Naive B cell (primary cell): ENCODE measurements at regions not wholly inside any gene's neighbourhood (a gene's known extent, or its start where the extent isn't known, plus 50 kb on each side); places are given as distances from the start of the nearest gene placed in this dataset.
"Not testable (repeated sequence)": the region's sequence is repeated elsewhere in the genome, so short reads cannot be mapped to it uniquely, and the experiment has no call there.

Experiments used
- ATAC-seq, 2 donors: fragments of 150-1000 bp; cut with Tn5 transposase; 2 replicates each; pipeline ENCODE4 v1.10.0; 2021; ENCODE audit warnings: low read depth in 2 of 2, mild to moderate bottlenecking in 2 of 2, moderate library complexity in 2 of 2
- DNase-seq: peaks from one replicate; pipeline ENCODE4 v3.0.0; 2022
- H3K27ac Mint-ChIP-seq, 6 donors: one replicate each; pipeline ENCODE4 v1.8.0; 2020 to 2022; ENCODE audit warnings: mild to moderate bottlenecking in 6 of 6, mixed read lengths in 6 of 6, moderate library complexity in 5 of 6, inconsistent platforms in 2 of 6
- H3K27me3 Mint-ChIP-seq, 3 donors: one replicate each; pipeline ENCODE4 v1.8.0; 2021 to 2022; ENCODE audit warnings: mixed read lengths in 3 of 3, mild to moderate bottlenecking in 1 of 3
- H3K36me3 Mint-ChIP-seq, 2 donors: one replicate each; pipeline ENCODE4 v1.8.0; 2020 to 2022; ENCODE audit warnings: mixed read lengths in 2 of 2, inconsistent platforms in 1 of 2, mild to moderate bottlenecking in 1 of 2
- H3K4me1 Mint-ChIP-seq, 3 donors: one replicate each; pipeline ENCODE4 v1.8.0; 2020 to 2022; ENCODE audit warnings: mixed read lengths in 3 of 3, inconsistent platforms in 1 of 3, mild to moderate bottlenecking in 1 of 3, moderate library complexity in 1 of 3
- H3K4me3 Mint-ChIP-seq, 8 donors: one replicate each; pipeline ENCODE4 v1.8.0; 2020 to 2022; ENCODE audit warnings: mild to moderate bottlenecking in 8 of 8, mixed read lengths in 8 of 8, moderate library complexity in 8 of 8, inconsistent platforms in 2 of 8
- H3K9me3 Mint-ChIP-seq, 7 donors: one replicate each; pipeline ENCODE4 v1.8.0; 2020 to 2022; ENCODE audit warnings: mixed read lengths in 7 of 7, mild to moderate bottlenecking in 5 of 7, inconsistent platforms in 2 of 7, moderate library complexity in 1 of 7

DNA sequence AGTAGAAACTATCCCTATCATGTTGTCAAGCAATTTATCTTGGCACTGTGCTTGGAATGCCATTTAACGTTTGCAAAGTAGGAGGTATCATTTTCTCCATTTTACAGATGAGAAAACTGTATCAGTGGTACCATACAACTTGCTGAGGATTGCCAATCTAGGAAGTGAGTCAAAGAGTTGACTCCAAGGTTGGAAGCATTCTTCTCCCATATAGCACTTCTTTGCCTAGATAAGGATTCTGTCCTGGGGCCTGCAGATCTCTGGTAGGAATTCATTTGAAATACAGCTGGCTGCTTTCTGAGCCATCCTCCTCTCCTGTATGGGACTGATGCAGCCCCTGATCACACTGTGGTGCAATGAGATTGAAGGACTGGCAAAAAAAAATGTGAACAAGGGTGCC, 170.2 kb downstream of the ALDH1A2 start:
- ATAC-seq: no peak
- H3K4me1 Mint-ChIP-seq: no peaks in the 10 kb centered on the region
- H3K9me3 Mint-ChIP-seq: peaks cover 0 to 10% (median 0%) of the 10 kb centered on the region in 7 donors
- peaks cover 20 to 32% (median 25%) of the 10 kb centered on the region in 3 donors for H3K27me3 Mint-ChIP-seq
- peak overlapping the region in 1 of 8 donors; percentile 48 for H3K4me3 Mint-ChIP-seq
- no peaks in the 10 kb centered on the region for H3K36me3 Mint-ChIP-seq
- no peak for DNase-seq
- H3K27ac Mint-ChIP-seq: no peak overlapping the region

- no peaks in the 10 kb centered on the region for H3K36me3 Mint-ChIP-seq
- H3K4me3 Mint-ChIP-seq: no peak overlapping the region
- DNase-seq: no peak
- H3K4me1 Mint-ChIP-seq: no peaks in the 10 kb centered on the region
- no peak overlapping the region for H3K27ac Mint-ChIP-seq
- ATAC-seq: no peak
- H3K27me3 Mint-ChIP-seq: peaks cover 12 to 24% (median 16%) of the 10 kb centered on the region in 3 donors
- H3K9me3 Mint-ChIP-seq: peaks cover 0 to 10% (median 0%) of the 10 kb centered on the region in 7 donors
These were observed 169.4 kb downstream of the ALDH1A2 start for GRCh38 chr15:57896114-57896513.

- not testable (repeated sequence) for ATAC-seq, H3K27ac Mint-ChIP-seq, H3K4me1 Mint-ChIP-seq, DNase-seq, H3K4me3 Mint-ChIP-seq, H3K9me3 Mint-ChIP-seq, H3K36me3 Mint-ChIP-seq
- peaks cover 12 to 30% (median 15%) of the 10 kb centered on the region in 3 donors for H3K27me3 Mint-ChIP-seq
These were observed 168.6 kb downstream of the ALDH1A2 start for GRCh38 chr15:57896899-57897298.

GRCh38 chr15:57897870-57898269, 167.6 kb downstream of the ALDH1A2 start:
- no peak for ATAC-seq
- Mint-ChIP-seq H3K4me3 (no peak overlapping the region), H3K4me1 (no peaks in the 10 kb centered on the region), H3K36me3 (no peaks in the 10 kb centered on the region), H3K27ac (no peak overlapping the region), H3K9me3 (peaks cover 0 to 2% (median 0%) of the 10 kb centered on the region in 7 donors), H3K27me3 (peaks cover 8 to 33% (median 15%) of the 10 kb centered on the region in 3 donors)
- DNase-seq: no peak

DNA sequence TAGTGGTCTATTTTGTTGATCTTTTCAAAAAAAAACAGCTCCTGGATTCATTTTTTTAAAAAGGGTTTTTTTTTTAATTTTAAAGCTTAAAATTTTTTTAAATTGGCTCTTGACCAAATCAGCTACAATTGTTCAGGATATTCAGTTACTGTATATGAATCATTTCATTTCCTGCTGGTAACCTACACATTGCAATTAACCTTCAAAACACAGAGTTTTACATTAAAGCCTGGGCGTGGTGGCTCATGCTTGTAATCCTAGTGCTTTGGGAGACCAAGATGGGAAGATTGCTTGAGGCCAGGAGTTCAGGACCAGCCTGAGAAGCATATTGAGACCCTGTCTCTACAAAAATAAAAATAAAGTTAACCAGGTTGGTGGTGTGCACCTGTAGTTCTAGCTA, 163.4 kb downstream of the ALDH1A2 start:
- DNase-seq: no peak
- no peak for ATAC-seq
- Mint-ChIP-seq H3K4me3 (no peak overlapping the region), H3K9me3 (peaks cover 0 to 8% (median 2%) of the 10 kb centered on the region in 7 donors), H3K36me3 (no peaks in the 10 kb centered on the region), H3K4me1 (no peaks in the 10 kb centered on the region), H3K27ac (no peak overlapping the region), H3K27me3 (peaks cover 18 to 43% (median 35%) of the 10 kb centered on the region in 3 donors)
